ENCODE measurements at regions not wholly inside any gene's neighbourhood (a gene's known extent, or its start where the extent isn't known, plus 50 kb on each side); places are given as distances from the start of the nearest gene placed in this dataset.

- Mint-ChIP-seq H3K4me3 (no peak overlapping the region), H3K27me3 (no peaks in the 10 kb centered on the region), H3K36me3 (no peaks in the 10 kb centered on the region), H3K9me3 (no peaks in the 10 kb centered on the region), H3K27ac (no peak overlapping the region), H3K4me1 (no peaks in the 10 kb centered on the region)
- no peak for DNase-seq
- CTCF ChIA-PET: no interaction called here
Measured at GRCh38 chr3:148090156-148090555, 607.5 kb upstream of the AGTR1 start.

GRCh38 chr3:148092624-148093347 lies 604.9 kb upstream of the AGTR1 start:
- Mint-ChIP-seq H3K27ac (no peak overlapping the region), H3K4me3 (no peak overlapping the region), H3K4me1 (no peaks in the 10 kb centered on the region), H3K9me3 (no peaks in the 10 kb centered on the region), H3K36me3 (no peaks in the 10 kb centered on the region), H3K27me3 (no peaks in the 10 kb centered on the region)
- CTCF ChIA-PET: no interaction called here
- DNase-seq: no peak

- no peak overlapping the region for H3K27ac Mint-ChIP-seq
- no peak overlapping the region for H3K4me3 Mint-ChIP-seq
- CTCF ChIA-PET: no interaction called here
- DNase-seq: no peak
- no peaks in the 10 kb centered on the region for H3K27me3 Mint-ChIP-seq
- no peaks in the 10 kb centered on the region for H3K4me1 Mint-ChIP-seq
- H3K36me3 Mint-ChIP-seq: no peaks in the 10 kb centered on the region
- no peaks in the 10 kb centered on the region for H3K9me3 Mint-ChIP-seq
Measured at GRCh38 chr3:148093753-148094152, 604.0 kb upstream of the AGTR1 start.

GRCh38 chr3:148095962-148096361 lies 601.7 kb upstream of the AGTR1 start:
- H3K4me3 Mint-ChIP-seq: no peak overlapping the region
- no peak overlapping the region for H3K27ac Mint-ChIP-seq
- H3K27me3 Mint-ChIP-seq: no peaks in the 10 kb centered on the region
- no peak for DNase-seq
- H3K36me3 Mint-ChIP-seq: no peaks in the 10 kb centered on the region
- H3K9me3 Mint-ChIP-seq: no peaks in the 10 kb centered on the region
- no peaks in the 10 kb centered on the region for H3K4me1 Mint-ChIP-seq
- CTCF ChIA-PET: no interaction called here

DNA sequence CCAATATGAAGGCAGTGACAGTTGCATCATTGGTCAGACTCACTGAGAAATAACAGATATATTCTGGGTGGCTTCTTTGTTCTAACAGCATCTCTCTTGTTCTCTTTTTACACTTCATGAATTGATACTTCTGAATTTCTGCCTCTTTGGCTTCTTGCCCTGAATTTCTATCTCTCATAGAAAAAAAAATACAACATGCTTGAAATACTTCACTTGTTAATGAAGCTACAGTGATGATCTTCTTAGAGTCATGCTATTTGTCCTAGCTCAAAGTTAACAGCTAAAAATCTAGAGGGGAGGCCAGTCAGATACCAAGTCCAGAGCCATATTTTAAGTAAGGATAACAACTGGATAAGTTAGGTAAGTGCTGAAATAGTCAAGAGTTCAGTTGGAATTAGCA lies 597.2 kb upstream of the AGTR1 start:
- H3K27me3 Mint-ChIP-seq: no peaks in the 10 kb centered on the region
- H3K4me1 Mint-ChIP-seq: no peaks in the 10 kb centered on the region
- H3K36me3 Mint-ChIP-seq: no peaks in the 10 kb centered on the region
- H3K9me3 Mint-ChIP-seq: peaks cover 2% of the 10 kb centered on the region
- H3K27ac Mint-ChIP-seq: no peak overlapping the region
- H3K4me3 Mint-ChIP-seq: no peak overlapping the region
- CTCF ChIA-PET: no interaction called here
- no peak for DNase-seq

- no peak for DNase-seq
Measured at GRCh38 chr3:148101061-148101460, 596.6 kb upstream of the AGTR1 start.

DNA sequence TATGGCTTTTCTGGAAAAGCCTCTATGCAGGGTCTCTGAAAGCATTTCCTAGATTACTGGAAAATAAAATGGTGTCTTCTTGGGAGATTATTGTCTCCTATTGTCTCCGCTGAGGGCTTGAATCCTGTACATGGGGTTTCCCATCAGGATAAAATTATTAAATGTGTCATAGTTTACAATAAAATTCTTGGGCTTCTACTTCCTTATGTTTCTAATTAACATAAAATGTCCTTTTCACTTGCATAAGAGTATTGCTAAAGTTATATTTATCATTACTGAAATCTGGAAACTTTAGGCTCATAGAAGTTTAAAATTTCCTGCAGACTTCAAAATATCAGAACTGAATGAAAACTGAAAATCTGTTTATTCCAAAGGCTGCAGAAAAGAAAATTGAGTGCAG lies 595.5 kb upstream of the AGTR1 start:
- Mint-ChIP-seq H3K36me3 (no peaks in the 10 kb centered on the region), H3K9me3 (peaks cover 2% of the 10 kb centered on the region), H3K4me1 (no peaks in the 10 kb centered on the region), H3K27ac (no peak overlapping the region), H3K4me3 (no peak overlapping the region), H3K27me3 (no peaks in the 10 kb centered on the region)
- no peak for DNase-seq
- CTCF ChIA-PET: no interaction called here

More at GRCh38 chr3:148101061-148101460, 596.6 kb upstream of the AGTR1 start:
- no peak overlapping the region for H3K4me3 Mint-ChIP-seq
- no peak overlapping the region for H3K27ac Mint-ChIP-seq
- no peaks in the 10 kb centered on the region for H3K27me3 Mint-ChIP-seq
- CTCF ChIA-PET: no interaction called here
- peaks cover 2% of the 10 kb centered on the region for H3K9me3 Mint-ChIP-seq
- no peaks in the 10 kb centered on the region for H3K36me3 Mint-ChIP-seq
- H3K4me1 Mint-ChIP-seq: no peaks in the 10 kb centered on the region

DNA sequence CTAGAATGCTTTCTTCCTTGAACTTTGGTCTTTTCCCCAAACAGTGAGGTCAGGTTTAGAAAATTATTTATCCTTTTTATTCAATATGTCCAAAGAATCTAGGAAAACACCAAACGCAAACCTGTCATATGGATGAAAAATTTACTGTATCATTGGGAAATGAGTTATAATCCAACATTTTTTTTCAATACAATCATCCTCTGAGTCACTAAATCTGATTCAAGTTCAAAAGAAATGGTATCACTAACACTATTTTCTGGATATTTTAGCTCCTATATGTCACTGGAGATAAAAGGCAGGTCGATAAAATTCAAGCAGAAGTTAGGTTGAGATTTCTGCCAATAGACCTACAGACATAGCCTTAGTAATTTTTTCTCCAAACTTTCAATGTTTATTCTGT lies 591.6 kb upstream of the AGTR1 start:
- no peaks in the 10 kb centered on the region for H3K27me3 Mint-ChIP-seq
- CTCF ChIA-PET: no interaction called here
- H3K36me3 Mint-ChIP-seq: no peaks in the 10 kb centered on the region
- no peak overlapping the region for H3K4me3 Mint-ChIP-seq
- H3K4me1 Mint-ChIP-seq: no peaks in the 10 kb centered on the region
- H3K9me3 Mint-ChIP-seq: peaks cover 3% of the 10 kb centered on the region
- DNase-seq: no peak
- no peak overlapping the region for H3K27ac Mint-ChIP-seq

DNA sequence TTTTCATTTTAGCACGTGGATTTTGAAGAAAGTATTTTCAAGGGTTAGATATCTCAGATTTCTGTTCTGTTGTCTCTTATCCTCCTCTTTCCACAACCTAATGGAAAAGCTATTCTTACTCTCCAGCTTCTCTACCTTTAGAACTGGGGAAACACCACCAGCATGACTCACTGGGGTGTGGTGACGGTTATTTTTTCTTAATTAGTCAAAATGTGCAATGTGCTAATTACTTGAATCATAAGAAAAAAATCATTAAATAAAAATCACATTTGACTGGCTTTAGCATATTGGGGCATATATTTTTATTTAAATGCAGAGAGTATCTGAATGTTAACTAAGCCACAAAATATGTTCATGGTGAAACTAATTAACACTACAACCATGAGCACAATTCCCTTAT lies 570.7 kb upstream of the AGTR1 start:
- CTCF ChIA-PET: no interaction called here
- H3K27ac Mint-ChIP-seq: no peak overlapping the region
- peaks cover 7% of the 10 kb centered on the region for H3K9me3 Mint-ChIP-seq
- H3K27me3 Mint-ChIP-seq: no peaks in the 10 kb centered on the region
- no peaks in the 10 kb centered on the region for H3K36me3 Mint-ChIP-seq
- H3K4me1 Mint-ChIP-seq: no peaks in the 10 kb centered on the region
- no peak overlapping the region for H3K4me3 Mint-ChIP-seq
- no peak for DNase-seq

DNA sequence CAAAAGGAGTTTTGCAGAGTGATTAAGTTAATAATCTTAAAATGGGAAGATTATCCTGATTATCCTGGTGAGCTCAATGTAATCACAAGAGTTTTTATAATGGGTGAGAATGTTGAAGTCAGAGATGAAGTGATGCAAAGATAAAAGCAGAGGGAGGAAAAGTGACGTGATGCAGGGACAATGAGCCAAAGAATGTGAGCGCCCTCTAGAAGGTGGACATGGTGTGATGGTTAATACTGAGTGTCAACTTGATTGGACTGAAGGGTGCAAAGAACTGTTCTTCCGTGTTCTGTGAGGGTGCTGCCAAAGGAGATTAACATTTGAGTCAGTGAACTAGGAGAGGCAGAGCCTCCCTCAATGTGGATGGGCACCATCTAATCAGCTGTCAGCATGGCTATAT lies 569.6 kb upstream of the AGTR1 start:
- CTCF ChIA-PET: no interaction called here
- H3K4me3 Mint-ChIP-seq: no peak overlapping the region
- H3K36me3 Mint-ChIP-seq: no peaks in the 10 kb centered on the region
- no peaks in the 10 kb centered on the region for H3K4me1 Mint-ChIP-seq
- H3K9me3 Mint-ChIP-seq: peaks cover 14% of the 10 kb centered on the region
- H3K27me3 Mint-ChIP-seq: no peaks in the 10 kb centered on the region
- DNase-seq: no peak
- H3K27ac Mint-ChIP-seq: no peak overlapping the region

DNA sequence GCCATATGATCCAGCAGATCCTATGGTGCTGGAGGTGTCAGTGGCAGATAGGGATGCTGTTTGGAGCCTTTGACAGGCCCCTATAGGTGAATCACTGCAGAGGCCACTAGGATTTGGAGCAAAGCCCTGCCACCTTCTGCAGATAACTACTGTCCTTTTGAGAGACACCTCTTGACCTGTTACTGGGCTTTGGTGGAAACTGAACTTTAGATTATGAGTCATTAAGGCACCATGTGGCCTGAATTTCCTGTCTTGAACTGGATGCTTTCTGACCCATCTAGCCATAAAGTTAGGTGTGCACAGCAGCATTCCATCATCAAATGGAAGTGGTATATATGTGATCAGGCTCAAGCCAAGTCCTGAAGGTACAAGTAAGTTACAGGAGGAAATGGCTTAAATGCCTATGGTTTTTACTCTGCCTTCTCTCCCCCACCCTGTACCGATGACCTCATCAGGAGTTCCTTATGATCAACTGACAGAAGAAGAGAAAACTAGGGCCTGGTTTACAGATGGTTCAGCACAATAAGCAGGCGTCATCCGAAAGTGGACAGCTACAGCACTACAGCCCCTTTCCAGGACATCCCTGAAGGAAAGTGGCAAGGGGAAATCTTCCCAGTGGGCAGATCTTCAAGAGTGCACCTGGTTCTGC lies 565.6 kb upstream of the AGTR1 start:
- Mint-ChIP-seq H3K4me3 (no peak overlapping the region), H3K9me3 (peaks cover 20% of the 10 kb centered on the region), H3K36me3 (no peaks in the 10 kb centered on the region), H3K4me1 (no peaks in the 10 kb centered on the region), H3K27ac (no peak overlapping the region), H3K27me3 (no peaks in the 10 kb centered on the region)
- DNase-seq: no peak
- CTCF ChIA-PET: no interaction called here

GRCh38 chr3:148136816-148137215 lies 560.9 kb upstream of the AGTR1 start:
- Mint-ChIP-seq H3K27ac (no peak overlapping the region), H3K27me3 (no peaks in the 10 kb centered on the region), H3K4me1 (no peaks in the 10 kb centered on the region), H3K4me3 (no peak overlapping the region), H3K9me3 (peaks cover 14% of the 10 kb centered on the region), H3K36me3 (no peaks in the 10 kb centered on the region)
- DNase-seq: no peak
- CTCF ChIA-PET: interaction anchor here (0.7 kb wide), 1 partner anchor 509 kb away, joined by 3 read pairs; no protein-coding TSS in a partner anchor

DNA sequence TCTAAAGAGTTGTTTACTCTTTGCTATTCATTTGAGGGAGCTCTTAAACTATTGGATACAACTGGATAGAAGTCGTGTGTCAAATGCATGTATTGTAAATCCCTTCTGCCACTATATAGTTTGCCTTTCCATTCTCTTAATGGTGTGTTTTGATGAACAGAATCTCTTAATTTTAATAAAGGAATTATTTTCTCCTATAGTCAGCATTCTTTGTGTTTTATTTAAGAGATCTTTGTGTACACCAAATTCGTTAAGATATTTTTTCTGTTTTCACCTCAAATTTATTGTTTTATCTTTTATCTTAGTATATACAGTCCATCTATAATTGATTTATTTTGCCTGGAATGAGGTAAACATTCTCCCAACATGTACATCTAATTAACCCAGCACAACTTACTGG lies 551.5 kb upstream of the AGTR1 start:
- H3K9me3 Mint-ChIP-seq: peaks cover 2% of the 10 kb centered on the region
- no peaks in the 10 kb centered on the region for H3K36me3 Mint-ChIP-seq
- no peaks in the 10 kb centered on the region for H3K4me1 Mint-ChIP-seq
- CTCF ChIA-PET: no interaction called here
- H3K4me3 Mint-ChIP-seq: no peak overlapping the region
- H3K27ac Mint-ChIP-seq: no peak overlapping the region
- DNase-seq: no peak
- H3K27me3 Mint-ChIP-seq: no peaks in the 10 kb centered on the region

DNA sequence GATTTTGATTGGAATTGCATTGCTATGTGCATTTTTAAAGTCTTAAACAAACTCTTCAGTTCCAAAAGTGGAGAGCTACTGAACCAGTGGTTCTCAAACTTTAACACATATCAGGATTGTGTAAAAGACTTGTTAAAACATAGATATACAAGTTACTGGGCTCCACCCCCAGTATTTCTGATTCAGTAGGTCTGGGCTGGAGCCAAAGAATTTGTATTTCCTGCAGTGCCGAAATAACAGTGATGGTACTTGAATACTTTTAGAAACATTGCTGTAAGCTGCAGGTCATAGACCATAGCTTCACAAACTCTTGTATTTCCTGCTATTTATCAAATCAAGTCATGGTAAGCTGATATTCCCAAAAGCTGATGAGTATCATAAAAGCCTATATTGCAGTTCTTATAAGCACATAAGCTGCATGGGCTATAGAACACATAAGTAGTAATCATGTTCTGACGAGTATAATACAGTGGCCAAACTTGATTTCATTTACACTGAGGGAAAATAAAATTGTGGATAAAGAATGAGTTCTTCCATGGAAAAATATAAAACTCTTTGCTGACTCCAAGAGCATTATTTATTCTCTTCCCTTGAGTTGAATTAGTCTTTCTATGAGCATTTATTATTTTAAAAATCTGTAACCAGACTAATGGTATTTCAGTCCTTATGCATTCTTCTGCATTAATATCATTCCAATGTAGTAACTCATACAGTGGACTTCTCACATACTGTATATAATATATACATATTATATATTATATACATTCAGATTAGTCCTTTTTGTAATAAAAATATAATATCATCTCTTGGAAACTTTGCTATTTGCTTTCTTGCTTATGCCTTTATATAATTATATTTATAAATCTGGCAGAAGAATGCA lies 550.5 kb upstream of the AGTR1 start:
- Mint-ChIP-seq H3K27me3 (no peaks in the 10 kb centered on the region), H3K4me1 (no peaks in the 10 kb centered on the region), H3K4me3 (no peak overlapping the region), H3K27ac (no peak overlapping the region), H3K36me3 (no peaks in the 10 kb centered on the region), H3K9me3 (peaks cover 4% of the 10 kb centered on the region)
- DNase-seq: no peak
- CTCF ChIA-PET: no interaction called here

DNA sequence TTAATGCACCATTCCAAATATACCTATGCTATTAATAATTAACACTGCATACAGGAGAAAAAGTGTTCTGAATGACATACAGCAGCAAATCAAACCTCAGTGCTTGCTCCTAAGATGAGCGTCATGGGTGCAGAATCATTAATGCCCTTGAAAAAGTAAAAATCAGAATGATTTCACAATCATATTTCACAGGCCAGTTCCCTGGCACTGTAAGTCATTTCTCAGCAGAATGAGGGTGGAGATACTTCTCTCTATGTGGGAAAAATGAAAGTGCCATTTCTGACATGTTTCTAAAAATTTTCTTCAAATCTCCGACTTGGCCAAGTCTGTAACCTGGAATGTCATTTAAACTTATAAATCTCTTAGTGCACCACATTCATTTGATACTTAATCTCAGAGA lies 549.8 kb upstream of the AGTR1 start:
- H3K9me3 Mint-ChIP-seq: peaks cover 5% of the 10 kb centered on the region
- no peaks in the 10 kb centered on the region for H3K27me3 Mint-ChIP-seq
- no peaks in the 10 kb centered on the region for H3K36me3 Mint-ChIP-seq
- no peaks in the 10 kb centered on the region for H3K4me1 Mint-ChIP-seq
- no peak for DNase-seq
- no peak overlapping the region for H3K27ac Mint-ChIP-seq
- no peak overlapping the region for H3K4me3 Mint-ChIP-seq
- CTCF ChIA-PET: no interaction called here
